ENCODE measurements at regions not wholly inside any gene's neighbourhood (a gene's known extent, or its start where the extent isn't known, plus 50 kb on each side); places are given as distances from the start of the nearest gene placed in this dataset.
"Not testable (repeated sequence)": the region's sequence is repeated elsewhere in the genome, so short reads cannot be mapped to it uniquely, and the experiment has no call there.

GRCh38 chr2:198602986-198603385 lies 798.6 kb downstream of the PLCL1 start:
- not testable (repeated sequence) for H3K9ac ChIP-seq (ENCODE audit: low read depth in 1 of 2, low read length in 2 of 2); H3K4me3 ChIP-seq (ENCODE audit: low read depth in 1 of 3, low read length in 3 of 3); H3K27ac ChIP-seq (ENCODE audit: low read depth in 1 of 2, low read length in 2 of 2); DNase-seq (ENCODE audit: low spot score); H3K27me3 ChIP-seq (ENCODE audit: control insufficient read depth in 4 of 4, insufficient read depth in 4 of 4, low read length in 3 of 4); H3K36me3 ChIP-seq (ENCODE audit: control insufficient read depth in 4 of 4, insufficient read depth in 3 of 4, low read depth in 1 of 4, low read length in 3 of 4); H3K9me3 ChIP-seq (ENCODE audit: control insufficient read depth in 4 of 4, low read length in 3 of 4); H3K4me1 ChIP-seq (ENCODE audit: control insufficient read depth in 4 of 4, insufficient read depth in 4 of 4, low read length in 3 of 4)
- 96% methylated on average over 15 of the region's 15 CpGs for WGBS

- TF ChIP-seq GABPA (IDR thresholded peaks at IDR 0.05 in 1 of 2, conservative IDR thresholded peaks at IDR 0.05 in 1 of 2): no peak
- TF ChIP-seq, protein P1, sequence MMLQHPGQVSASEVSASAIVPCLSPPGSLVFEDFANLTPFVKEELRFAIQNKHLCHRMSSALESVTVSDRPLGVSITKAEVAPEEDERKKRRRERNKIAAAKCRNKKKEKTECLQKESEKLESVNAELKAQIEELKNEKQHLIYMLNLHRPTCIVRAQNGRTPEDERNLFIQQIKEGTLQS (IDR thresholded peaks at IDR 0.05): no peak
- no peak for DNase-seq (ENCODE audit: low spot score)
- Histone ChIP-seq H3K9me3 (ENCODE audit: control insufficient read depth in 4 of 4, low read length in 3 of 4) (no peaks in the 10 kb centered on the region), H3K4me3 (ENCODE audit: low read depth in 1 of 3, low read length in 3 of 3) (no peak overlapping the region), H3K4me1 (ENCODE audit: control insufficient read depth in 4 of 4, insufficient read depth in 4 of 4, low read length in 3 of 4) (no peaks in the 10 kb centered on the region), H3K36me3 (ENCODE audit: control insufficient read depth in 4 of 4, insufficient read depth in 3 of 4, low read depth in 1 of 4, low read length in 3 of 4) (no peaks in the 10 kb centered on the region), H3K27ac (ENCODE audit: low read depth in 1 of 2, low read length in 2 of 2) (no peak overlapping the region), H3K9ac (ENCODE audit: low read depth in 1 of 2, low read length in 2 of 2) (no peak overlapping the region), H3K27me3 (ENCODE audit: control insufficient read depth in 4 of 4, insufficient read depth in 4 of 4, low read length in 3 of 4) (no peaks in the 10 kb centered on the region)
- WGBS: 62% methylated on average over 5 of the region's 5 CpGs
Observed at GRCh38 chr2:198597648-198598047, 793.3 kb downstream of the PLCL1 start.

DNA sequence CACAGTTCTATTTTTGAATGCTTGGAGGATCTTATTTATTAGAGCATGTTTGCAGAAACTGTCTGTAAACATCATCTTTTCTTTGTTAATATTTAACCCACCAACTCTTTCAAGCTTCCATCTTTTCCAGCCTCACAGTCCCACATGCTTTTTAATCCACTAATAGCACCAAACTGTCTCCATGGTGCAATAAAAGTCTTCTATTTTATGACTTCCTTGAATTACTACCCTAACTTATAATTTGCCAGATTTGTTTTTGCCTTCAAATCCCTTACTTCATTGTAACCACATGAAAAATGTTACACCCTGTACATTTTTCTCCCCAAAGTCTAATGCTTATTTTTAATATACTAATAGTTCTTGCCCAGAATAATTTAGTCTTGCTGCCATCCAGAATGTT lies 792.6 kb downstream of the PLCL1 start:
- H3K27ac ChIP-seq (ENCODE audit: low read depth in 1 of 2, low read length in 2 of 2): no peak overlapping the region
- DNase-seq (ENCODE audit: low spot score): no peak
- H3K9ac ChIP-seq (ENCODE audit: low read depth in 1 of 2, low read length in 2 of 2): no peak overlapping the region
- H3K27me3 ChIP-seq (ENCODE audit: control insufficient read depth in 4 of 4, insufficient read depth in 4 of 4, low read length in 3 of 4): no peaks in the 10 kb centered on the region
- H3K36me3 ChIP-seq (ENCODE audit: control insufficient read depth in 4 of 4, insufficient read depth in 3 of 4, low read depth in 1 of 4, low read length in 3 of 4): no peaks in the 10 kb centered on the region
- TF ChIP-seq RXRA (IDR thresholded peaks at IDR 0.05): no peak
- TF ChIP-seq, protein P2, sequence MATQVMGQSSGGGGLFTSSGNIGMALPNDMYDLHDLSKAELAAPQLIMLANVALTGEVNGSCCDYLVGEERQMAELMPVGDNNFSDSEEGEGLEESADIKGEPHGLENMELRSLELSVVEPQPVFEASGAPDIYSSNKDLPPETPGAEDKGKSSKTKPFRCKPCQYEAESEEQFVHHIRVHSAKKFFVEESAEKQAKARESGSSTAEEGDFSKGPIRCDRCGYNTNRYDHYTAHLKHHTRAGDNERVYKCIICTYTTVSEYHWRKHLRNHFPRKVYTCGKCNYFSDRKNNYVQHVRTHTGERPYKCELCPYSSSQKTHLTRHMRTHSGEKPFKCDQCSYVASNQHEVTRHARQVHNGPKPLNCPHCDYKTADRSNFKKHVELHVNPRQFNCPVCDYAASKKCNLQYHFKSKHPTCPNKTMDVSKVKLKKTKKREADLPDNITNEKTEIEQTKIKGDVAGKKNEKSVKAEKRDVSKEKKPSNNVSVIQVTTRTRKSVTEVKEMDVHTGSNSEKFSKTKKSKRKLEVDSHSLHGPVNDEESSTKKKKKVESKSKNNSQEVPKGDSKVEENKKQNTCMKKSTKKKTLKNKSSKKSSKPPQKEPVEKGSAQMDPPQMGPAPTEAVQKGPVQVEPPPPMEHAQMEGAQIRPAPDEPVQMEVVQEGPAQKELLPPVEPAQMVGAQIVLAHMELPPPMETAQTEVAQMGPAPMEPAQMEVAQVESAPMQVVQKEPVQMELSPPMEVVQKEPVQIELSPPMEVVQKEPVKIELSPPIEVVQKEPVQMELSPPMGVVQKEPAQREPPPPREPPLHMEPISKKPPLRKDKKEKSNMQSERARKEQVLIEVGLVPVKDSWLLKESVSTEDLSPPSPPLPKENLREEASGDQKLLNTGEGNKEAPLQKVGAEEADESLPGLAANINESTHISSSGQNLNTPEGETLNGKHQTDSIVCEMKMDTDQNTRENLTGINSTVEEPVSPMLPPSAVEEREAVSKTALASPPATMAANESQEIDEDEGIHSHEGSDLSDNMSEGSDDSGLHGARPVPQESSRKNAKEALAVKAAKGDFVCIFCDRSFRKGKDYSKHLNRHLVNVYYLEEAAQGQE (IDR thresholded peaks at IDR 0.05): no peak
- no peak for TF ChIP-seq TAF1 (conservative IDR thresholded peaks at IDR 0.05)
- TF ChIP-seq CTCF (IDR thresholded peaks at IDR 0.05; ENCODE audit: low read depth, low read length, missing input control): no peak
- TF ChIP-seq NR2F2 (IDR thresholded peaks at IDR 0.05): no peak
- TF ChIP-seq, protein P1 (IDR thresholded peaks at IDR 0.05): no peak
- no peak for TF ChIP-seq EGR1 (IDR thresholded peaks at IDR 0.05; ENCODE audit: low read depth in 2 of 2)
- TF ChIP-seq GABPA (IDR thresholded peaks at IDR 0.05 in 1 of 2, conservative IDR thresholded peaks at IDR 0.05 in 1 of 2): no peak
- TF ChIP-seq JUND (IDR thresholded peaks at IDR 0.05): no peak
- no peak for TF ChIP-seq HNF4A (conservative IDR thresholded peaks at IDR 0.05)
- TF ChIP-seq MAX (IDR thresholded peaks at IDR 0.05): no peak
- no peak for TF ChIP-seq FOXA1 (IDR thresholded peaks at IDR 0.05)
- TF ChIP-seq HNF4G (IDR thresholded peaks at IDR 0.05): no peak
- TF ChIP-seq, protein P3, sequence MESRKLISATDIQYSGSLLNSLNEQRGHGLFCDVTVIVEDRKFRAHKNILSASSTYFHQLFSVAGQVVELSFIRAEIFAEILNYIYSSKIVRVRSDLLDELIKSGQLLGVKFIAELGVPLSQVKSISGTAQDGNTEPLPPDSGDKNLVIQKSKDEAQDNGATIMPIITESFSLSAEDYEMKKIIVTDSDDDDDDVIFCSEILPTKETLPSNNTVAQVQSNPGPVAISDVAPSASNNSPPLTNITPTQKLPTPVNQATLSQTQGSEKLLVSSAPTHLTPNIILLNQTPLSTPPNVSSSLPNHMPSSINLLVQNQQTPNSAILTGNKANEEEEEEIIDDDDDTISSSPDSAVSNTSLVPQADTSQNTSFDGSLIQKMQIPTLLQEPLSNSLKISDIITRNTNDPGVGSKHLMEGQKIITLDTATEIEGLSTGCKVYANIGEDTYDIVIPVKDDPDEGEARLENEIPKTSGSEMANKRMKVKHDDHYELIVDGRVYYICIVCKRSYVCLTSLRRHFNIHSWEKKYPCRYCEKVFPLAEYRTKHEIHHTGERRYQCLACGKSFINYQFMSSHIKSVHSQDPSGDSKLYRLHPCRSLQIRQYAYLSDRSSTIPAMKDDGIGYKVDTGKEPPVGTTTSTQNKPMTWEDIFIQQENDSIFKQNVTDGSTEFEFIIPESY (IDR thresholded peaks at IDR 0.05): no peak
- no peak for TF ChIP-seq FOXA2 (IDR thresholded peaks at IDR 0.05)
- H3K9me3 ChIP-seq (ENCODE audit: control insufficient read depth in 4 of 4, low read length in 3 of 4): no peaks in the 10 kb centered on the region
- no peaks in the 10 kb centered on the region for H3K4me1 ChIP-seq (ENCODE audit: control insufficient read depth in 4 of 4, insufficient read depth in 4 of 4, low read length in 3 of 4)
- no peak overlapping the region for H3K4me3 ChIP-seq (ENCODE audit: low read depth in 1 of 3, low read length in 3 of 3)

All from liver (tissue), 8 donors.